Renal cortex interstitium (tissue), 11 donors: ENCODE measurements at regions not wholly inside any gene's neighbourhood (a gene's known extent, or its start where the extent isn't known, plus 50 kb on each side); places are given as distances from the start of the nearest gene placed in this dataset.

Experiments used
- DNase-seq, 11 donors: peaks; one replicate each; pipeline ENCODE4 v3.0.0-alpha.2; 2013; ENCODE audit warnings: low read depth in 9 of 11, low spot score in 4 of 11; ENCODE audit errors: extremely low read depth in 1 of 11

DNA sequence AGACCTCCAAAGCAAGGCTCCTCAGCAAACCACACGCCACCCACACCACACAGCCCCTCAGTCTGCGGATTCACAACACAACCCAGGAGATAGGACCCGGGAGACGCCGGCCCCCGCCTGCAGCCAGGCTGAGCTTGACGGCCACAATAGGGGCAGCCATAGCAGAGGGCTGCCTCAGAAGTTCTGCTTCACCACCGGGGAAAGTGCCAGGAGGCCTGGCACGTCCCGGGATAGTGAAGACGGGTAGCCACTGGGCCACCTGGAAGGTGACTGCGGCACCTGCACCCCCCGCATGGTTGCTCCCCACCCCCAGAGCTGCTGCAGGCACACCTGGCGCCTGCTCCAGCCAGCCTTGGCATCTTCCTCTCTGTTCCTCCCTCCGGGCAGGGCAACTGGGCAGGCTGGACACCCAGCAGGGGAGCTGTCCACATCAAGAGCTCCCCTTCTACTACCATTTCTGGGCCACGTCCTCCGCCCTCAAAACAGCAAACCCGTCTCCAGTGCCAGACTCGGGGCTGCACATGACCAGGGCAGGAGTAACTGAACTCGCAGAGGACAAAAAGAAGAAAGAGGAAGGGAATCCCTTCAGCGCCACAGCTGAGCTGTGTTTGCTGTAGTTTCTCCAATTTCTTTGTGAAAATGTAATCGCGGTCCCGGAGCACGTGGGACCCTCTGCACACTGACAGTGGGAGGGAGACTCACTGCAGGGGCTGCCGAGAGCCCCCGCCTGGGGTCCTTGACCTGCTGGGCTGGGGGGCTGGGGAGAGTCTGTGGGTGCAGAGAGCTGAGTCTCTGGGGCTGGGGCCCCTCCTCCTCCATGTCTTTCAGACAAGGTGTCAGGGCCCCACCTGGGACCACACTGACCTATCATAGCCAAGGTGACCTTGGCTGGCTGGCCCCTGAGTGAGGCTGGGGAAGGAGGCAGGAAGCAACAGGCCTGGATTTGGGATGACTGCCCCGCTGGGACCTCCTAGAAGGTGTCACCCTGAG is 74.2 kb upstream of the C14orf180 start:
- no peak for DNase-seq

DNA sequence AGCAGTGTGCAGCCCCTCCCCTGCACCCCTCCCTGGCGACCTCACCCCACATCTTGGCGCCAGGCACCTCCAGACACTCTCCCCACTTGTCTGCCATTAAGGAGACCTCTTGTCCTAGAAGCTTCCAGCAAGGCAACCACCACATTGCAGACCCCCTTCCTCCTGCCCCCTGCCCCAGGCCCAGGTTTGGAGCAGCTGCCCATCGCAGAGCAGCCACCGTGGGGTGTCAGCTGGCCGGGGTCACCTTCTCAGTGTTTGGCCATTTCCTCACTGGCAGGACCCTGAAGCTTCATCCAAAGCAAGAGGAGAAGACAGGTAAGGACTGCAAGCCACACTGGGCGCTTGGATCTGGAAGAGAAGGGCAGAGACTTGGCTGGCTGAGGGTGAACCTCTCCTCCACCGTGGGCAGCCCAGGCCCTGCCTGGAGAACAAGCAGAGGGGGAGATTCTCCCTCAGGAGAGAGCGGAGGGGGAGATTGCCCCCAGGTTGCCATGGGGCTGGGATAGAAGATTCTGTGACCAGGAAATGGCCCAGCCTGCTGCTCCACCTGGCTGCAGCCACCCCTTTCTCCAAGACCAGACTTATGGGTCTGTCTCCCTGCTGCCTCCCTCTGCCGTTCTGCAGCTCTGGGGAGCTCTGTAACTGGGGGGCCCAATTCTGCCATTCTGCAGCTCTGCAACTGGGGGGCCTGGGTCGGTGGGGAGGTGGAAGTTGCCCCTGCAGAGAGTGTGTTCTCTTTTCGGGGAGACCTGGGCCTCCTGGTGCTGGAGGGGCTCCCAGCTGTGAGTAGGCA is 72.9 kb upstream of the C14orf180 start:
- no peak for DNase-seq

DNA sequence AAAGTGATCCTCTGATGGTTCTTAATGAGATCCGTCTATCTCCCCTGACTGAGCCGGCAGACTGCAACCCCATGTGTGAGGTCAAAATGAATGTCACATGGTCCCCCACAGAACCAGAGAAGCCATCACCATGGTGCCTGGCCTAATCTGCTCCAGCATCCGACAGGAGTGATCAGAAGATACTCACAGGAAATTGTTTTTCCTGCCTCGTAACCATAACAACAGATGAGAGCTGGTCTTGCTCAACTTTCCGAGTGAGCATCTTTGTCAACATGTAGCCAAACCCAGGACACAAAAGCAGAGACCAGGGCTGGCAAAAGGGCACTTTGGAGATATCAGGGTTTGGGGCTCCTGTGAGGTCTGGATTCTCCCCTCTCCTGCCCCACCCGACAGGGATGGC is 72.1 kb upstream of the C14orf180 start:
- no peak for DNase-seq

DNA sequence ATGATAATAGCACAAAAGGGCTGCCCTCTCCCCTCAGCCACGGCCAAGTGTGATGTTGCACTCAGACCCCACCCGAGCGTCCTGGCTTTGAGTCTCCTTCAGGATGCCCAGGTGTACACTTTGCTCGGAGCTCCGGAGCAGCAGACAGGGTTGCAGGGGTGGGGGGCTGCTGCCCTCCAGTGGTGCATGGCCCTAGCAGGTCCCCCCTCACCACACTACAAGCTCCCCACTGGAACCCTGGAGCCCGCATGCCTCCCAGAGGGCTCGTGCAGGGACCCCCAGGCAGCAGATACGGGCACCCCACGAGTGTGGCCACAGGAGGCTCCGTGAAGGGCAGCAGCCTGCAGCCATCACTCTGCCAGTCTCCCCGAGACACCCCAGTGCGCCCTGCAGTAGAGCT is 69.9 kb upstream of the C14orf180 start:
- no peak for DNase-seq

DNA sequence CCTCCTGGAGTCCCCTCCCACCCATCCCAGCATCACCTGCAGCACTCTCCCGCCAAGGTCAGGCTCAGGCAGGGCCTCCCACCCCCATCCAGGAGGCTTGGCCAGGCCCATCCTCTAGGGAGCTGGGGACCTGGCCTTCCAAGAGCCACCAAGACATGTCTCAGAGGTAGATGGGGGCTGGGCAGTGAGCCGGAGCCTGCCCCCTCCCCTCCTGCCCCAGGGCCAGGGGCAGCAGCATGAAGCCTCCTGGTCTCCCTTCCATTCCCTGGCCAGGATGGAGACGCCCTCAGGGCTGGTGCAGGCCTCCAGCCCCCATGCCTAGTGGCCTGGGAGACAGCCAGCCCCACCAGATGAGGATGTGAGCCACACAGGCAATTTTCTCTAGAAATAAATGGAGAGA is 69.3 kb upstream of the C14orf180 start:
- no peak for DNase-seq

DNA sequence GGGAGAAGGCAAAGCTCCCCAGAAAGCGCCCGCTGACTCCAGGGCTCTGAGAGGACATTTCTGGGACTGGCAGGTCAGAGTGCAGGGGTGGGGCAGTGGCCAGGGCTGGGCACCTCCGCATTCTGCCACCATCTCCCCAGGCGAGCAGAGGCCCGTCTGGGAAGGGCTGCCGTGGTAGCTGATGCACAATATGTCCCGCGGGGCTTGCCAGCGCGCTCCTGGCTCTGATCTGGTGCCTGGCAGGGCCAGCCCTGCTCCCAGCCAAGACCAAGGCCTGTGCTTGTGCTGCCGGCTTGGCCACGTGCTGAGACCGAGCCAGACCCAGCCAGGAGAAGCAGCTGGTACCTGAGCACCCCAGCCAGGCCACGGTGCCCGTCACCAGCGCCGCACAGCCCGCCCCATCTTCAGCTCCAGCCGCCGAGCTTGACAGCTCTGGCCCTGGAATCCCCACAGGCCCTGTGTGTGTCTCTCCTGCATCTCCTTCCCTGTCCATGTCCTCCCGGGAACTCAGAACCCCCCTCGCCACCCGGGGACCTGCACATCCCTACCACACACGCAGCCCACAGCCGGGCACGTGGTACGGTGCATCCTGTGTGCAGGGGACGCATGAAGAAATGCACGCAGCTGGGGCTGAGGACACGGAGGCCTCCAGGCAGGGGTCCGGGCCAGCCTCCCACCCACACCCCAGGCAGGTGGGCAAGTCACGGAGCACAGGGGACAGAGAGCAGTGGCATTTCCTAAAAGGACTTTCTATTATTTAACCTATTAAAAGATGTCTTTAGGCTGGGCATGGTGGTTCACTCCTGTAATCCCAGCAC is 68.6 kb upstream of the C14orf180 start:
- no peak for DNase-seq

DNA sequence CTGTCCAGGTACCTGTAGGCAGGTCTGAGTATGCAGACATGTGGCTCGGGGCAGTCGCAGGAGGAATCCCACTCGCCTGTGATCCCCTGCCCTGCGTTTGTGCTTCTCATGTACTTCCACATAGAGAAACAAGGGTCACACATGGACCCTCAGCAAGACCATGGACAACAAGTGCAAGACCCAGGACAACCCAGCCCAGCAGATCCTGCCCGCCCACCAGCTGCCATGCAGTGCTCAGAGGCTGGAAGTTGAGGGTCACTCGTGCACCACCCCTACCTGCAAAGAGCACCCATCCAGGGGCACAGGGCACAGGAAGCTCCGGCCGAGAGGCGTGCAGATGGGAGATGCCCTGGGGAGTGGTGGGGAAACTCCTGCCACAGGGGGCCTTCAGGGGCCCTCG is 67.5 kb upstream of the C14orf180 start:
- no peak for DNase-seq

DNA sequence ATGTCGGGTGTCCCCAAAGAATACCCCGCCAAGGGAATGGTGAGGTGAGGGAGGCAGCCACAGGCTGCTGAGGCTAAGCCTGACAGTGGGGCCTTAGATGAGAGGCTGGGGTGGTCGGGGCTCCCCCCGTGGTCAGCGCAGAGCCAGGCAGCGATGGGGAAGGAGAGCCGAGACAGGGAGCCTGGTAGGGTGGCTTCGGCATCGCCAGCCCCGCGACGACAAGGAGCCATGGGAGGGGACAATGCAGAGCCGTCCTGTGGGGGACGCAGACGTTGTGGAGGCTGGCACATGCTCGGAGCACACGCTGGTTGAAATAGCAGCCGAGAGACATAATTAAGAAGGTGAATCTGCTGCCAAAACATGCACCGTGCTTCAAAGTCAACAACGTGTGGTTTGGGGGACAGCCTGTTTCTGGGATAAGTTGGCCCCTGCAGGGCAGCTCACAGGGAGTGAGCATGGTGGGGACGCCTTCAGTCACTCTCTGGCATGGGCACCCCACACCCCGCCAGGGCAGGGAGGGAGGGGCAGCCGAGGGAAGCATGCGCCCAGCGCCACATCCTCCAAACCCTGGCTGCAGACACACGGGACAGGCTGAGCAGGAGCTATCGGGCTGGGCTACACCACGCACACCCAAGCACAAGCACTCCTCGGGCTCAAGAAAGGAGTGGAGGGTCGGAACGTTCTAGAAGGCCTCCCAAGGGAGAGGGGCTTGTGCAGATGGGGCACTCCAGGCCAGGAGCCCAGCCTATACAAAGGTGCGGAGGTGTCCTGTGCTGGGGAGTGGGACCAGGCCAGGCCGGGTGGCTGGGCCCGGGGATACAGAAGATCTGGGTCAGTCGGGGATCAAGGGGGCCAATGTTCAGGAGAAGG is 66.6 kb upstream of the C14orf180 start:
- no peak for DNase-seq

DNA sequence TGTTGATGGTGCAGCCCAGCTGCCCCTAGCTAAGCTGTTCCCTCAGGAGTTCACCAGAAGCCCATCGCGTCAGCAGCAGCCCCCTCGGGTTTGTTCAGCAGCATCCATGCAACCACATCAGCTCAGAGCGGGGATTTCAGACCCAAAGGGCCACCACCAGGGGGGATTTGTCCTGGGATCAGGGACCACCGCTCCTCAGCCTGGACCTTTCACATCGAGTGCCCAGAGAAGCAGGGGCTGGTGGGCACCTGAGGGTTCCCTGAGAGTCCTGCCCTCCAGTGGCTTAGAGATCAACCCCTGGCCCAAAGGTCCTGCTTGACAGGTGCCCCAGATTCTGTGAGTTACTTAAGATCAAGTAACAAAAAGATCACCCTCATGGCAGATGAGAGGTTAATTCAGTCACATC is 65.9 kb upstream of the C14orf180 start:
- no peak for DNase-seq

DNA sequence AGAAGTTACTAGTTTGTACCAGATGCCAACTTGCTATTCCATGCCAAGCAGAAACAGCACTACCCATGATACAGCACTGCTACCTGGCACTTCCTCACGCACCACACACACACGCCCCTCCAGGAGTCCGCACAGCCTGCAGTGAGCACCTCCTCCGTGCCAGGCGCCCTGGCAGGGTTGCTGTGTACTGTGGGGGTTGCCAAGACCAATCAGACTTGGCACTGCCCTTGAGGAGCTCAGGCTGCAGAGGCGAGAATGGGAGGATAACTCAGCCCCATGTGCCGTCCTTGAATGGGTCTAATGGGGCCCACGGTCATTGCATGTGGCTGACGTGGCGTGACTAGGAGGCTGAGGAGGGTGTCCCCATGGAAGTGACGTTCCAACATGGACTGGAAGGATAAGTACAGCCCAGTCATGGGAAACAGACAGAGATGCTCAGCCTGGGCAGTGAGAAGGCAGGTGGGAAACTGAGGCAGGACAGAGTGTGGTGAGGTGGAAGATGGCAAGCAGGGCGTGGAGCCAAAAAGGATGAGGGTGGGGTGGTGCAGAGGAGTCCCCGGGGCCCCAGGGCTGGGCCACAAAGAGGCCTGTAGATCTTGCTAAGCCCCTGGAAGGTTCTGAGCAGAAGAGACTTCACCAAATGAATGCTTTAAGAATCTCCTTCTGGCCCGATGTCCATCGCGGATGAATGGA is 65.3 kb upstream of the C14orf180 start:
- no peak for DNase-seq

DNA sequence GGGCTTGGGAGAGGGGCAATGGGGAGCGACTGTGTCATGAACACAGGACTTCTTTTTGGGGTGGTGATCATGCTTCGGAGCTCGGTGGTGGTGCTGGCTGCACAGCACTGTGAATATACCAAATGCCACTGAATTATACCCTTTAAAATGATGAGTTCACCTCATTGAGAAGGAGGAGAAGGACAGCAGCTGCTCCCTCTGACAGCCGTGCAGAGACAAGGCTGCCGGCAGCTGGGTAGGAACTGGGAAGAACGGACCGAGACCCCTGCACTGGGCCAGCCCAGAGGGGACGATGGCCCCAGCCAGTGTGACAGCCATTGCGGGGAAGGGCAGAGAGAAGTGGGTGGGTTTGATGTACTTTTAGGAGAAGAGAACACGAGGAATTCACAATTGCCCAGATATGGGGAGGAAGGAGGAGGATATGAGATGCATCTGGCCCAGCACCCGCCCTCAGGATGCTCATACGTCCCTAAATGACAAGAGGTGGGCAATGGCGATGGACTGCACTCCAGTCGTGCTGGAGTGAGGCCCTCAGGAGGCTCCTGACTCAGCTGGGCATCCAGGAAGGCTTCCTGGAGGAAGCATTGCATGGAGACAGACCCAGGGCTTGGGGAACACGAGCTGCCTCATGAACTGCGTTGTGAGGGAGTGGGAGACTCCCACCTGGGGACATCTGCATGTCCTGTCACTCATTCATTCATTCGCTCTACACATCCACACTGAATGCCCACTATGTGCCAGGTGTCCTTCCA is 64.3 kb upstream of the C14orf180 start:
- DNase-seq = no peak

DNA sequence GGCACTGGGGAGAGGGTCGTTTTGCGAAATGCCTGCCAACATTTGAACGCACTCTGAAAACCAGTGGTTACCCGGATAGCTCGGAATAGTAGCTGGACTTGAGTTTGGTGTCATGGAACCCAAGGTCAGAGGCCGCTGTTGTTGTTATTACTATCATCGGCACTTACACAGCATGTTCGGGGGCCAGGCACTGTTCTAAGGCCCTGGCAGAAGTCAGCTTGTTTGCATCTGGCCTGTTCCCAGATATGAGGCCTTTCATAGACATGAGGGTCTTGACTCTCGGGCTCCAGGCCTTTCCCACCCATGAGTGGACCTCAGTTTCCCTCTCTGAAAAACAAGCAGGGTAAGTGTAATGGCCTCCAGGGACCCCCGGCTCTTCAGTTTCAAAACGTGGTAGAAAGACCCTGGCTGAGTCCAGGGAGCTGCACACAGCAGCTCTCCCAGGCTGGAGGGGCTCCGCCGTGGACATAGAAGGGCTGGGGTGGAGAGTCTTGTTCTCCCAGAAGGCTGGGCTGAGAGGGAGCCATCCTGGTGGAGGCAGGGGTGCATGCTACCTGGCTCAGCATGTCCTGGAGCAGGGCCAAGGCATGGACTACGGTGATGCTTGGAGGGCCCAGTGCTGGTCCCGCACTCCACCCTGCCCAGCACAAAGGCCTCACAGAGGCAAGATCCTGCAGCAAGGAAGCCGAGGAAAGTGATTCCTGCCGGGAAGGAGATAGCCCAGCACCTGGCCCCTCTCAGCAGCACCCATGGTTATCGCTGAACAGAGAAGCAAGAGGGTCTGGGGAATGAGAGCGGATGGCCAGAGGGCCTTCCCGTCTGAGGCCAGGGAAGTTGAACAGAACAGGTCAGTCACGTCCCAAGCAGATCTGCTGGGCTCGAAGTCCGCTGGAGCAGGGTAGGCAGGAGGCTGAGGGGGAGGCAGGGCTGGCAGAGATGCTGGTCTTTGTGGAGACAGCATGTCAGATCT is 63.5 kb upstream of the C14orf180 start:
- DNase-seq = no peak

DNA sequence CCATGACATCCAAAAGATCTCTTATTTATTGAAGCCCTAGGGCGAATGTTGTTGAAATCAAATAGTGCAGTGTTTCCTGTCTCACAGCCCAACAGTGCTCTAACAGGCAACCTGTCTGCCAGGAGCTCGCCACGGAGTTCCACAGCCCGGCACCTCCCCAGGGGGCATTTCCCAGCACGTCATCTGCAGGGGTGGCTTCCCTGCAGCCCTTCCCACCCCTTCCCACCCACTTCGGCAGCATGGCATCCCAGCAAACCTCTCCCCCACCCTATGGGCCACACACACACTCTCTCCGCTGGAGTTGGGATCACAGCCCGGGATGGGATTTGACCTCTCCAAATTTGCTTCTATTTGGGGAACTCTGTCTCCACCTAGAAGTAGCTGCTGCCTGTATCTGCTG is 62.7 kb upstream of the C14orf180 start:
- DNase-seq = no peak

DNA sequence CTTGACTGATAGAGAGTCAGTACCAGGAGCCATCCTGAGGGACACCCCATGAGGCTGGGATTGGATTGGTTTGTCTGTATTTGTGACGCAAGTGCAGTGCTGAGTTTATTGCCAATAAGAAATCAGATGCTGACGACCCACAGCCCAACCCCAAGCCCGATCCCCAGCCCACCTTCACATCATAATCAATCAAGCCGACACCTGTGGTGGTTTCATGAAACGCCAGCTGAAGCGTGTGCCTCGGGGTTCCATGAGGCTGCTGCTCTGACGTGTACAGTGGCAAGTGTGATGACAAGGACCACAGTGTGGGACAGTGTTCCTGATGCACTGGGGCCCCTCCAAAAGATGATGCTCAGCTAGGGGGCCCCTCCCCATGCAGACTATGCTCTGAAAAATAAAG is 62.1 kb upstream of the C14orf180 start:
- DNase-seq = no peak

DNA sequence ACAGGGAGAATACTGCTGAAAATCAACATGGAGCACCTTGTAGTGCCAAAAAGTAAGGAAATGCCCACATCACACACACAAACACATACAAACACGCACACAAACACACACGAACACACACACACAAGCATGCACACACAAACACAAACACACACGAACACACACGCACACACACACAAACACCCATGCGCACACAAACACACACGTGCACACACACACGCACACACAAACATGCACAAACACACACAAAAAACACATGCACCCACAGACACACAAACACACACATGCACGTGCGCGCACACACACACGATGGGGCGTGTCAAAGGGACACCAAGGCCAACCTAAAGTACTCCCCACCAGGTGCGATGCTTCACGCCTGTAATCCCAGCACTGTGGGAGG is 61.7 kb upstream of the C14orf180 start:
- no peak for DNase-seq

DNA sequence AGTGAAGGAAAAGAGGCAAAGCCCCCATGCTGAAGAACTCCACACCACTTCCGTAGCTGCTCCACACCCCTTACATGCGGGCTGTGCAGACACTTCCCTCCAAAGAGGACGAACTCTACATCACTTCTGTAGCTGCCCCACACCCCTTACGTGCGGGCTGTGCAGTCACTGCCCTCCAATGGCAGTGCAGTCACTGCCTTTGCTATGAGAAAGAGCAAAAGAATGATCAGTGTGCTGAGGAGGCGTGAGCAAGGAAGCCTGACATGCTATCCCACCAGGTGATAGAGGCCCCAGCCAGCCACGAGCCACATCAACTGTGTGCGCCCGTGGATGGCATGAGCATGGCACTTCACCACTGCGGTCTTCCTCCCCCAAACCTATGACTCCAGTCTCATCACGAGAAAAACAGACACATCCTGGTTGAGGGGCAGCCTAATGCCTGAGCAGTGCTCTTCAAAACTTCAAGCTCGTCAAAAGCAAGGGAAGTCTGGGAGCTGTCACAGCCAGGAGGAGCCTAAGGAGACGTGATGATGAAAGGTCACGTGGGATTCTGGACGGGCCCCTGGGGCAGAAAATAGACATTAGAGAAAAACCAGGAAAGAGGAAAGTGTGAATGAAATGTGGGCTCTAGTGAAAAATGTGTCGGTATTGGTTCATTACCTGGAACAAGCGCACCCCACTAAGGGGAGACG is 60.8 kb upstream of the C14orf180 start:
- DNase-seq = no peak
